GM19025 (cell line): ENCODE measurements at regions not wholly inside any gene's neighbourhood (a gene's known extent, or its start where the extent isn't known, plus 50 kb on each side); places are given as distances from the start of the nearest gene placed in this dataset.
"Not testable (repeated sequence)": the region's sequence is repeated elsewhere in the genome, so short reads cannot be mapped to it uniquely, and the experiment has no call there.

Source experiments
- ATAC-seq: cut with Tn5 transposase; IDR thresholded peaks from one replicate; pipeline ENCODE4 v1.9.1; 2021; ENCODE audit warnings: mild to moderate bottlenecking, low read depth, moderate library complexity; ENCODE audit not compliant: unreplicated experiment

- no peak for ATAC-seq
Observed at GRCh38 chr10:109126541-109126940, 796.8 kb downstream of the XPNPEP1 start.

GRCh38 chr10:109126016-109126415 lies 797.3 kb downstream of the XPNPEP1 start:
- no peak for ATAC-seq

- ATAC-seq, result no peak
Observed at GRCh38 chr10:109115179-109115578, 808.1 kb downstream of the XPNPEP1 start.

- ATAC-seq, result no peak
Observed at GRCh38 chr10:109114579-109114978, 808.7 kb downstream of the XPNPEP1 start.

GRCh38 chr10:109106604-109107003 lies 816.7 kb downstream of the XPNPEP1 start:
- no peak for ATAC-seq

GRCh38 chr10:109105725-109106124 lies 817.6 kb downstream of the XPNPEP1 start:
- ATAC-seq, result no peak

GRCh38 chr10:109104806-109105205 lies 818.5 kb downstream of the XPNPEP1 start:
- no peak for ATAC-seq

GRCh38 chr10:109103278-109103677 lies 820.0 kb downstream of the XPNPEP1 start:
- ATAC-seq, result no peak

- no peak for ATAC-seq
Observed at GRCh38 chr10:109089779-109090178, 833.5 kb downstream of the XPNPEP1 start.

GRCh38 chr10:109071539-109071938 lies 851.8 kb downstream of the XPNPEP1 start:
- no peak for ATAC-seq

GRCh38 chr10:109070492-109070891 lies 852.8 kb downstream of the XPNPEP1 start:
- ATAC-seq, result no peak

GRCh38 chr10:109067031-109067430 lies 856.3 kb downstream of the XPNPEP1 start:
- ATAC-seq, result no peak

GRCh38 chr10:109065821-109066220 lies 857.5 kb downstream of the XPNPEP1 start:
- ATAC-seq, result no peak

- ATAC-seq, result no peak
Observed at GRCh38 chr10:109062371-109062770, 860.9 kb downstream of the XPNPEP1 start.

GRCh38 chr10:109055243-109055642 lies 868.1 kb downstream of the XPNPEP1 start:
- ATAC-seq, result no peak

GRCh38 chr10:109047856-109048255 lies 875.5 kb downstream of the XPNPEP1 start:
- ATAC-seq, result no peak

GRCh38 chr10:109046427-109046826 lies 876.9 kb downstream of the XPNPEP1 start:
- not testable (repeated sequence) for ATAC-seq

GRCh38 chr10:109040622-109041021 lies 882.7 kb downstream of the XPNPEP1 start:
- ATAC-seq, result no peak

- ATAC-seq, result no peak
Observed at GRCh38 chr10:109037978-109038377, 885.3 kb downstream of the XPNPEP1 start.

- no peak for ATAC-seq
Observed at GRCh38 chr10:109030581-109031210, 892.6 kb downstream of the XPNPEP1 start.

- no peak for ATAC-seq
Observed at GRCh38 chr10:109029870-109030269, 893.4 kb downstream of the XPNPEP1 start.

- ATAC-seq, result no peak
Observed at GRCh38 chr10:109027534-109028185, 895.7 kb downstream of the XPNPEP1 start.
